HCT116 (cell line): ENCODE measurements at regions not wholly inside any gene's neighbourhood (a gene's known extent, or its start where the extent isn't known, plus 50 kb on each side); places are given as distances from the start of the nearest gene placed in this dataset.

ENCODE experiments used
- CTCF ChIP-seq, 3 experiments: fragments of 200-600 bp in 1 of 3; sonication (generic) in 1 of 3; IDR thresholded peaks in 2 of 3; conservative IDR thresholded peaks in 1 of 3; 2 replicates each; pipeline ENCODE4 v1.5.1; 2012 to 2017; ENCODE audit warnings: low read depth in 2 of 3, low read length in 2 of 3, antibody characterized with exemption in 1 of 3, borderline replicate concordance in 1 of 3, control low read depth in 1 of 3, mild to moderate bottlenecking in 1 of 3, mixed read lengths in 1 of 3, mixed run types in 1 of 3, moderate library complexity in 1 of 3; ENCODE audit not compliant: insufficient read depth in 1 of 3
- EGR1 ChIP-seq: IDR thresholded peaks from 2 replicates; pipeline ENCODE4 v1.6.1; 2012; ENCODE audit warnings: low read depth
- EZH2 ChIP-seq: fragments of 200-600 bp; sonication (generic); IDR thresholded peaks from 2 replicates; pipeline ENCODE4 v1.6.1; 2017; ENCODE audit warnings: antibody characterized with exemption, mixed run types
- FOSL1 ChIP-seq: IDR thresholded peaks from 2 replicates; pipeline ENCODE4 v1.6.1; 2012; ENCODE audit warnings: low read depth
- JUND ChIP-seq: IDR thresholded peaks from 2 replicates; pipeline ENCODE4 v1.6.1; 2012
- POLR2A ChIP-seq: IDR thresholded peaks from 2 replicates; pipeline ENCODE4 v1.7.0; 2011; ENCODE audit warnings: borderline replicate concordance; ENCODE audit not compliant: insufficient read depth, insufficient read length; ENCODE audit errors: extremely low read depth
- YY1 ChIP-seq: IDR thresholded peaks from 2 replicates; pipeline ENCODE4 v1.6.1; 2011; ENCODE audit warnings: low read length, low read depth, moderate library complexity, mild to moderate bottlenecking; ENCODE audit not compliant: insufficient replicate concordance; ENCODE audit errors: extremely low read depth

- TF ChIP-seq POLR2A (no peak), JUND (no peak), CTCF (IDR thresholded peaks at IDR 0.05 in 2 of 3, conservative IDR thresholded peaks at IDR 0.05 in 1 of 3; ENCODE audit: borderline replicate concordance in 1 of 3, insufficient read depth in 1 of 3, low read depth in 2 of 3, low read length in 2 of 3) (no peak), FOSL1 (no peak), YY1 (no peak), EGR1 (no peak), EZH2 (no peak)
These were observed 79.5 kb upstream of the RIOK3 start for GRCh38 chr18:23373570-23373969.
